ENCODE measurements at regions not wholly inside any gene's neighbourhood (a gene's known extent, or its start where the extent isn't known, plus 50 kb on each side); places are given as distances from the start of the nearest gene placed in this dataset.
"Not testable (repeated sequence)": the region's sequence is repeated elsewhere in the genome, so short reads cannot be mapped to it uniquely, and the experiment has no call there.

DNA sequence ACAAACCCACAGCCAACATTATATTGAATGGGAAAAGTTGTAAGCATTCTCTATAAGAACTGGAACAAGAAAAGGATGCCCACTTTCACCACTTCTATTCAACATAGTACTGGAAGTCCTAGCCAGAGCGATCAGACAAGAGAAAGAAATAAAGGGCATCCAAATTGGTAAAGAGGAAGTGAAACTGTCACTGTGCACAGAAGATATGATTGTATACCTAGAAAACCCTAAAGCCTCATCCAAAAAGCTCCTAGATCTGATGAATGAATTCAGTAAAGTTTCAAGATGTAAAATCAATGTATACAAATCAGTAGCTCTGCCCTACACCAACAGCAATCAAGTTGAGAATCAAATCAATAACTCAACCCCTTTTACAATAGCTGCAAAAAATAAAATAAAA lies 69.0 kb downstream of the ADRB2 start:
- TF ChIP-seq CTCF (tag by site-specific recombination; IDR thresholded peaks at IDR 0.05); YY1 (tag by site-specific recombination; IDR thresholded peaks at IDR 0.05); ZEB2 (tag by site-specific recombination; IDR thresholded peaks at IDR 0.05); ZNF121 (tag by site-specific recombination; IDR thresholded peaks at IDR 0.05); ZBTB7A (tag by site-specific recombination; IDR thresholded peaks at IDR 0.05; ENCODE audit: low read depth): not testable (repeated sequence)
- TF ChIP-seq, protein P1, sequence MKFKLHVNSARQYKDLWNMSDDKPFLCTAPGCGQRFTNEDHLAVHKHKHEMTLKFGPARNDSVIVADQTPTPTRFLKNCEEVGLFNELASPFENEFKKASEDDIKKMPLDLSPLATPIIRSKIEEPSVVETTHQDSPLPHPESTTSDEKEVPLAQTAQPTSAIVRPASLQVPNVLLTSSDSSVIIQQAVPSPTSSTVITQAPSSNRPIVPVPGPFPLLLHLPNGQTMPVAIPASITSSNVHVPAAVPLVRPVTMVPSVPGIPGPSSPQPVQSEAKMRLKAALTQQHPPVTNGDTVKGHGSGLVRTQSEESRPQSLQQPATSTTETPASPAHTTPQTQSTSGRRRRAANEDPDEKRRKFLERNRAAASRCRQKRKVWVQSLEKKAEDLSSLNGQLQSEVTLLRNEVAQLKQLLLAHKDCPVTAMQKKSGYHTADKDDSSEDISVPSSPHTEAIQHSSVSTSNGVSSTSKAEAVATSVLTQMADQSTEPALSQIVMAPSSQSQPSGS (tag by site-specific recombination; IDR thresholded peaks at IDR 0.05; ENCODE audit: low read depth) = not testable (repeated sequence)
- TF ChIP-seq, protein P2, sequence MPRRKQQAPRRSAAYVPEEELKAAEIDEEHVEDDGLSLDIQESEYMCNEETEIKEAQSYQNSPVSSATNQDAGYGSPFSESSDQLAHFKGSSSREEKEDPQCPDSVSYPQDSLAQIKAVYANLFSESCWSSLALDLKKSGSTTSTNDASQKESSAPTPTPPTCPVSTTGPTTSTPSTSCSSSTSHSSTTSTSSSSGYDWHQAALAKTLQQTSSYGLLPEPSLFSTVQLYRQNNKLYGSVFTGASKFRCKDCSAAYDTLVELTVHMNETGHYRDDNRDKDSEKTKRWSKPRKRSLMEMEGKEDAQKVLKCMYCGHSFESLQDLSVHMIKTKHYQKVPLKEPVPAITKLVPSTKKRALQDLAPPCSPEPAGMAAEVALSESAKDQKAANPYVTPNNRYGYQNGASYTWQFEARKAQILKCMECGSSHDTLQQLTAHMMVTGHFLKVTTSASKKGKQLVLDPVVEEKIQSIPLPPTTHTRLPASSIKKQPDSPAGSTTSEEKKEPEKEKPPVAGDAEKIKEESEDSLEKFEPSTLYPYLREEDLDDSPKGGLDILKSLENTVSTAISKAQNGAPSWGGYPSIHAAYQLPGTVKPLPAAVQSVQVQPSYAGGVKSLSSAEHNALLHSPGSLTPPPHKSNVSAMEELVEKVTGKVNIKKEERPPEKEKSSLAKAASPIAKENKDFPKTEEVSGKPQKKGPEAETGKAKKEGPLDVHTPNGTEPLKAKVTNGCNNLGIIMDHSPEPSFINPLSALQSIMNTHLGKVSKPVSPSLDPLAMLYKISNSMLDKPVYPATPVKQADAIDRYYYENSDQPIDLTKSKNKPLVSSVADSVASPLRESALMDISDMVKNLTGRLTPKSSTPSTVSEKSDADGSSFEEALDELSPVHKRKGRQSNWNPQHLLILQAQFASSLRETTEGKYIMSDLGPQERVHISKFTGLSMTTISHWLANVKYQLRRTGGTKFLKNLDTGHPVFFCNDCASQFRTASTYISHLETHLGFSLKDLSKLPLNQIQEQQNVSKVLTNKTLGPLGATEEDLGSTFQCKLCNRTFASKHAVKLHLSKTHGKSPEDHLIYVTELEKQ (tag by site-specific recombination; IDR thresholded peaks at IDR 0.05; ENCODE audit: borderline replicate concordance) = not testable (repeated sequence)
- TF ChIP-seq, protein P3, sequence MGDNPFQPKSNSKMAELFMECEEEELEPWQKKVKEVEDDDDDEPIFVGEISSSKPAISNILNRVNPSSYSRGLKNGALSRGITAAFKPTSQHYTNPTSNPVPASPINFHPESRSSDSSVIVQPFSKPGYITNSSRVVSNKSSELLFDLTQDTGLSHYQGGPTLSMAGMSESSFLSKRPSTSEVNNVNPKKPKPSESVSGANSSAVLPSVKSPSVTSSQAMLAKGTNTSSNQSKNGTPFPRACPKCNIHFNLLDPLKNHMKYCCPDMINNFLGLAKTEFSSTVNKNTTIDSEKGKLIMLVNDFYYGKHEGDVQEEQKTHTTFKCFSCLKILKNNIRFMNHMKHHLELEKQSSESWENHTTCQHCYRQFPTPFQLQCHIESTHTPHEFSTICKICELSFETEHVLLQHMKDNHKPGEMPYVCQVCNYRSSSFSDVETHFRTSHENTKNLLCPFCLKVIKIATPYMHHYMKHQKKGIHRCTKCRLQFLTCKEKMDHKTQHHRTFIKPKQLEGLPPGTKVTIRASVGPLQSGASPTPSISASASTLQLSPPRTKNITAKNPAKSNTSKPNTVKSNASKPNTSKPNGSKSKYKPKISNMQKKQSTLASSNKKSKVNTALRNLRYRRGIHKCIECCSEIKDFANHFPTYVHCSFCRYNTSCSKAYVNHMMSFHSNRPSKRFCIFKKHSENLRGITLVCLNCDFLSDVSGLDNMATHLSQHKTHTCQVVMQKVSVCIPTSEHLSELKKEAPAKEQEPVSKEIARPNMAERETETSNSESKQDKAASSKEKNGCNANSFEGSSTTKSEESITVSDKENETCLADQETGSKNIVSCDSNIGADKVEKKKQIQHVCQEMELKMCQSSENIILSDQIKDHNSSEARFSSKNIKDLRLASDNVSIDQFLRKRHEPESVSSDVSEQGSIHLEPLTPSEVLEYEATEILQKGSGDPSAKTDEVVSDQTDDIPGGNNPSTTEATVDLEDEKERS (tag by site-specific recombination; IDR thresholded peaks at IDR 0.05) = not testable (repeated sequence)
- TF ChIP-seq, protein P4, sequence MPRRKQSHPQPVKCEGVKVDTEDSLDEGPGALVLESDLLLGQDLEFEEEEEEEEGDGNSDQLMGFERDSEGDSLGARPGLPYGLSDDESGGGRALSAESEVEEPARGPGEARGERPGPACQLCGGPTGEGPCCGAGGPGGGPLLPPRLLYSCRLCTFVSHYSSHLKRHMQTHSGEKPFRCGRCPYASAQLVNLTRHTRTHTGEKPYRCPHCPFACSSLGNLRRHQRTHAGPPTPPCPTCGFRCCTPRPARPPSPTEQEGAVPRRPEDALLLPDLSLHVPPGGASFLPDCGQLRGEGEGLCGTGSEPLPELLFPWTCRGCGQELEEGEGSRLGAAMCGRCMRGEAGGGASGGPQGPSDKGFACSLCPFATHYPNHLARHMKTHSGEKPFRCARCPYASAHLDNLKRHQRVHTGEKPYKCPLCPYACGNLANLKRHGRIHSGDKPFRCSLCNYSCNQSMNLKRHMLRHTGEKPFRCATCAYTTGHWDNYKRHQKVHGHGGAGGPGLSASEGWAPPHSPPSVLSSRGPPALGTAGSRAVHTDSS (tag by site-specific recombination; IDR thresholded peaks at IDR 0.05) = not testable (repeated sequence)

All from HEK293 (cell line).